Panc1 (cell line): ENCODE measurements at regions not wholly inside any gene's neighbourhood (a gene's known extent, or its start where the extent isn't known, plus 50 kb on each side); places are given as distances from the start of the nearest gene placed in this dataset.

ENCODE experiments used
- ATAC-seq: fragments of 200-7000 bp; cut with Tn5 transposase; 2 replicates; pipeline ENCODE4 v1.9.1; 2020; ENCODE audit warnings: mild to moderate bottlenecking, moderate library complexity
- BruUV-seq: library from RNA; stranded (reverse); fragments of 400-500 nt; replicated peaks from 2 replicates; lab custom pipeline; 2021; lab: Mats Ljungman, UMichigan
- CTCF ChIA-PET: fragments of 300-600 bp; sonication (Branson Sonifier 250); formaldehyde crosslinking; loops from one replicate; lab custom pipeline; 2022; ENCODE audit warnings: antibody characterized with exemption; lab: Charles Lee
- POLR2A ChIA-PET: fragments of 300-600 bp; sonication (Branson Sonifier 250); formaldehyde crosslinking; loops from one replicate; lab custom pipeline; 2022; ENCODE audit warnings: antibody characterized with exemption; lab: Charles Lee
- DNase-seq: peaks from one replicate; pipeline ENCODE4 v3.0.0-alpha.2; 2010; ENCODE audit warnings: low read depth, low spot score
- H3K27ac ChIP-seq: 2 replicates; pipeline ENCODE4 v1.5.1; 2011; ENCODE audit warnings: mild to moderate bottlenecking, low read length, inconsistent platforms
- H3K27me3 ChIP-seq: fragments of 200-500 bp; sonication (Bioruptor generic); 2 replicates; pipeline ENCODE4 v1.6.0; 2014; ENCODE audit warnings: low read length, inconsistent platforms; ENCODE audit not compliant: control insufficient read depth, insufficient read depth
- H3K36me3 ChIP-seq: fragments of 200-500 bp; sonication (Bioruptor generic); 2 replicates; pipeline ENCODE4 v1.5.1; 2014; ENCODE audit warnings: inconsistent platforms, mild to moderate bottlenecking, low read length, moderate library complexity; ENCODE audit not compliant: control insufficient read depth, insufficient read depth
- H3K4me1 ChIP-seq: 2 replicates; pipeline ENCODE4 v1.5.1; 2011; ENCODE audit warnings: inconsistent platforms, mild to moderate bottlenecking, low read length, moderate library complexity; ENCODE audit not compliant: control insufficient read depth, insufficient read depth
- H3K4me3 ChIP-seq, 2 experiments: 2 replicates each; pipeline ENCODE4 v1.5.1; 2011 to 2012; ENCODE audit warnings: low read depth in 2 of 2, low read length in 2 of 2, mild to moderate bottlenecking in 2 of 2, inconsistent platforms in 1 of 2, moderate library complexity in 1 of 2
- H3K9me3 ChIP-seq: fragments of 200-500 bp; sonication (Bioruptor generic); 2 replicates; pipeline ENCODE4 v1.5.1; 2014; ENCODE audit warnings: low read depth, mild to moderate bottlenecking, inconsistent platforms, low read length, moderate library complexity; ENCODE audit not compliant: control insufficient read depth, insufficient read depth
- CTCF ChIP-seq: fragments of 450-650 bp; IDR thresholded peaks from 2 replicates; pipeline ENCODE4 v1.5.1; 2017; ENCODE audit warnings: mild to moderate bottlenecking
- POLR2AphosphoS5 ChIP-seq: IDR thresholded peaks from 2 replicates; pipeline ENCODE4 v1.6.1; 2012; ENCODE audit warnings: mild to moderate bottlenecking, low read depth, low read length, moderate library complexity
- REST ChIP-seq, 2 experiments: IDR thresholded peaks; 2 replicates each; pipeline ENCODE4 v1.6.1; 2011 to 2012; ENCODE audit warnings: low read depth in 2 of 2, control low read depth in 1 of 2, low read length in 1 of 2, mild to moderate bottlenecking in 1 of 2, moderate library complexity in 1 of 2; ENCODE audit not compliant: insufficient read depth in 1 of 2
- SIN3A ChIP-seq: IDR thresholded peaks from 2 replicates; pipeline ENCODE4 v1.6.1; 2012; ENCODE audit warnings: low read depth, mild to moderate bottlenecking, low read length, moderate library complexity, borderline replicate concordance; ENCODE audit not compliant: insufficient read depth
- TCF7L2 ChIP-seq: IDR thresholded peaks from 2 replicates; pipeline ENCODE4 v1.6.1; 2011; ENCODE audit warnings: mild to moderate bottlenecking, low read depth, low read length, inconsistent platforms
- in situ Hi-C: cut with HindIII; loops from 2 replicates; pipeline ENCODE4 v1.10.0; 2016; ENCODE audit warnings: low sequenced_read_pairs, low pct_unique_long_range_greater_than_20kb
- intact Hi-C: fragments of 100-400 bp; cut with micrococcal nuclease; formaldehyde crosslinking; loops from one replicate; pipeline ENCODE4 v1.10.0; 2022; ENCODE audit not compliant: unreplicated experiment

GRCh38 chr13:33970746-33971561, 153.0 kb downstream of the RFC3 start:
- BruUV-seq: no TSS peak
- Histone ChIP-seq H3K36me3 (no peaks in the 10 kb centered on the region), H3K27ac (no peak overlapping the region), H3K4me3 (no peak overlapping the region), H3K27me3 (no peaks in the 10 kb centered on the region), H3K4me1 (no peaks in the 10 kb centered on the region), H3K9me3 (no peaks in the 10 kb centered on the region)
- ATAC-seq (no peak), DNase-seq (no peak)
- CTCF ChIA-PET: no interaction called here
- in situ Hi-C loops (no loop called here), intact Hi-C loops (no loop called here)
- POLR2A ChIA-PET: no interaction called here
- TF ChIP-seq CTCF (no peak), TCF7L2 (no peak), REST (IDR thresholded peaks at IDR 0.05; ENCODE audit: insufficient read depth in 1 of 2, low read depth in 2 of 2, low read length in 1 of 2) (no peak), SIN3A (no peak), POLR2AphosphoS5 (no peak)

- intact Hi-C loops (no loop called here), in situ Hi-C loops (no loop called here)
- Histone ChIP-seq H3K27ac (no peak overlapping the region), H3K27me3 (no peaks in the 10 kb centered on the region), H3K36me3 (no peaks in the 10 kb centered on the region), H3K9me3 (no peaks in the 10 kb centered on the region), H3K4me1 (no peaks in the 10 kb centered on the region), H3K4me3 (no peak overlapping the region)
- TF ChIP-seq REST (IDR thresholded peaks at IDR 0.05; ENCODE audit: insufficient read depth in 1 of 2, low read depth in 2 of 2, low read length in 1 of 2) (no peak), POLR2AphosphoS5 (no peak), TCF7L2 (no peak), SIN3A (no peak), CTCF (no peak)
- no peak for ATAC-seq
- no peak for DNase-seq
- ChIA-PET CTCF (no interaction called here), POLR2A (no interaction called here)
- no TSS peak for BruUV-seq
Observed at GRCh38 chr13:33971562-33971819, 153.5 kb downstream of the RFC3 start.
